Stimulated activated naive CD8-positive, alpha-beta T cell treated with anti-CD3 and anti-CD28 coated beads, Interleukin-15, amount 100 ng/mL, for 72 hours (primary cell): ENCODE measurements at regions not wholly inside any gene's neighbourhood (a gene's known extent, or its start where the extent isn't known, plus 50 kb on each side); places are given as distances from the start of the nearest gene placed in this dataset.

ENCODE experiments used
- ATAC-seq: fragments of 150-1000 bp; cut with Tn5 transposase; 2 replicates; pipeline ENCODE4 v1.10.0; 2021; ENCODE audit warnings: mild to moderate bottlenecking, moderate library complexity
- DNase-seq, 2 donors: peaks; one replicate each; pipeline ENCODE4 v3.0.0; 2021 to 2022
- H3K27ac Mint-ChIP-seq, 2 donors: one replicate each; pipeline ENCODE4 v1.8.0; 2022; ENCODE audit warnings: mild to moderate bottlenecking in 2 of 2, mixed read lengths in 2 of 2, moderate library complexity in 2 of 2
- H3K27me3 Mint-ChIP-seq: one replicate; pipeline ENCODE4 v1.8.0; 2022; ENCODE audit warnings: mixed read lengths
- H3K4me1 Mint-ChIP-seq: one replicate; pipeline ENCODE4 v1.8.0; 2022; ENCODE audit warnings: mild to moderate bottlenecking, mixed read lengths
- H3K4me3 Mint-ChIP-seq, 2 donors: one replicate each; pipeline ENCODE4 v1.8.0; 2022; ENCODE audit warnings: mild to moderate bottlenecking in 2 of 2, mixed read lengths in 2 of 2, moderate library complexity in 1 of 2
- H3K9me3 Mint-ChIP-seq, 2 donors: one replicate each; pipeline ENCODE4 v1.8.0; 2022; ENCODE audit warnings: mixed read lengths in 2 of 2

GRCh38 chr2:18645315-18645714 is 55.9 kb upstream of the NT5C1B start:
- Mint-ChIP-seq H3K4me3 (no peak overlapping the region), H3K27ac (no peak overlapping the region), H3K9me3 (peaks cover 3 to 5% of the 10 kb centered on the region in 2 donors), H3K4me1 (no peaks in the 10 kb centered on the region), H3K27me3 (no peaks in the 10 kb centered on the region)
- no peak for DNase-seq
- ATAC-seq, result no peak

GRCh38 chr2:18644115-18644462 is 54.7 kb upstream of the NT5C1B start:
- no peak for ATAC-seq
- peak overlapping the region in 1 of 2 donors; percentile 27 for H3K27ac Mint-ChIP-seq
- H3K27me3 Mint-ChIP-seq, result no peaks in the 10 kb centered on the region
- no peak overlapping the region for H3K4me3 Mint-ChIP-seq
- H3K4me1 Mint-ChIP-seq, result no peaks in the 10 kb centered on the region
- peaks cover 3 to 5% of the 10 kb centered on the region in 2 donors for H3K9me3 Mint-ChIP-seq
- no peak for DNase-seq

GRCh38 chr2:18643326-18644114 is 54.2 kb upstream of the NT5C1B start:
- H3K9me3 Mint-ChIP-seq, result peaks cover 3 to 5% of the 10 kb centered on the region in 2 donors
- peak overlapping the region in 1 of 2 donors; percentile 27 for H3K27ac Mint-ChIP-seq
- no peaks in the 10 kb centered on the region for H3K4me1 Mint-ChIP-seq
- H3K27me3 Mint-ChIP-seq, result no peaks in the 10 kb centered on the region
- DNase-seq, result no peak
- H3K4me3 Mint-ChIP-seq, result no peak overlapping the region
- ATAC-seq, result no peak

GRCh38 chr2:18641823-18642222 is 52.5 kb upstream of the NT5C1B start:
- Mint-ChIP-seq H3K27me3 (no peaks in the 10 kb centered on the region), H3K27ac (no peak overlapping the region), H3K4me1 (no peaks in the 10 kb centered on the region), H3K9me3 (peaks cover 8 to 20% of the 10 kb centered on the region in 2 donors), H3K4me3 (no peak overlapping the region)
- ATAC-seq (no peak), DNase-seq (no peak)

GRCh38 chr2:18639756-18640453 is 50.5 kb upstream of the NT5C1B start:
- Mint-ChIP-seq H3K9me3 (peaks cover 21 to 34% of the 10 kb centered on the region in 2 donors), H3K4me3 (no peak overlapping the region), H3K27me3 (no peaks in the 10 kb centered on the region), H3K27ac (no peak overlapping the region), H3K4me1 (no peaks in the 10 kb centered on the region)
- ATAC-seq (no peak), DNase-seq (no peak)
